CD4-positive, alpha-beta T cell (primary cell): ENCODE measurements at regions not wholly inside any gene's neighbourhood (a gene's known extent, or its start where the extent isn't known, plus 50 kb on each side); places are given as distances from the start of the nearest gene placed in this dataset.

Source experiments
- ATAC-seq: fragments of 200-7000 bp; cut with Tn5 transposase; one replicate; pipeline ENCODE4 v1.10.0; 2022; ENCODE audit warnings: mild to moderate bottlenecking; ENCODE audit not compliant: poor library complexity
- CTCF ChIA-PET: fragments of 350-600 bp; sonication (Branson Sonifier 250); formaldehyde crosslinking; loops from one replicate; lab custom pipeline; 2021; ENCODE audit warnings: antibody characterized with exemption, inconsistent platforms; lab: Charles Lee
- POLR2A ChIA-PET: fragments of 350-600 bp; sonication (Branson Sonifier 250); formaldehyde crosslinking; loops from one replicate; lab custom pipeline; 2021; ENCODE audit warnings: antibody characterized with exemption, inconsistent platforms; lab: Charles Lee
- DNase-seq, 14 experiments: peaks; one replicate each; pipeline ENCODE4 v3.0.0-alpha.2; 2013 to 2020; ENCODE audit warnings: mixed read lengths in 2 of 14
- H3K27ac ChIP-seq, 2 donors: one replicate each; pipeline versions ENCODE4 v1.5.1 to v1.7.0; 2013; ENCODE audit warnings: low read length in 2 of 2, low read depth in 1 of 2, mild to moderate bottlenecking in 1 of 2
- H3K27me3 ChIP-seq, 2 experiments: 1 replicate in 1 of 2; 2 replicates in 1 of 2; pipeline versions ENCODE4 v1.6.1 to v1.7.0; 2013; ENCODE audit warnings: low read length in 2 of 2, control low read depth in 1 of 2, mild to moderate bottlenecking in 1 of 2, moderate library complexity in 1 of 2; ENCODE audit not compliant: insufficient read depth in 2 of 2, control insufficient read depth in 1 of 2
- H3K36me3 ChIP-seq: one replicate; pipeline ENCODE4 v1.6.1; 2013; ENCODE audit warnings: low read length, control low read depth; ENCODE audit not compliant: insufficient read depth
- H3K4me1 ChIP-seq: one replicate; pipeline ENCODE4 v1.6.1; 2013; ENCODE audit warnings: low read length, control low read depth; ENCODE audit not compliant: insufficient read depth
- H3K4me3 ChIP-seq: one replicate; pipeline ENCODE4 v1.5.1; 2013; ENCODE audit warnings: mild to moderate bottlenecking, low read length, moderate library complexity
- H3K9me3 ChIP-seq, 2 experiments: 1 replicate in 1 of 2; 2 replicates in 1 of 2; pipeline versions ENCODE4 v1.6.1 to v1.7.0; 2013; ENCODE audit warnings: low read length in 2 of 2, mild to moderate bottlenecking in 2 of 2, control low read depth in 1 of 2, moderate library complexity in 1 of 2; ENCODE audit not compliant: control insufficient read depth in 1 of 2, insufficient read depth in 1 of 2
- H3K27ac Mint-ChIP-seq: one replicate; pipeline ENCODE4 v1.8.0; 2020; ENCODE audit warnings: mixed read lengths
- H3K27me3 Mint-ChIP-seq: one replicate; pipeline ENCODE4 v1.8.0; 2021; ENCODE audit warnings: mixed read lengths
- H3K36me3 Mint-ChIP-seq: one replicate; pipeline ENCODE4 v1.8.0; 2021; ENCODE audit warnings: low read depth, mixed read lengths
- H3K4me1 Mint-ChIP-seq: one replicate; pipeline ENCODE4 v1.8.0; 2021; ENCODE audit warnings: low read depth, mixed read lengths
- H3K4me3 Mint-ChIP-seq: one replicate; pipeline ENCODE4 v1.8.0; 2020; ENCODE audit warnings: mild to moderate bottlenecking, mixed read lengths
- H3K9me3 Mint-ChIP-seq: one replicate; pipeline ENCODE4 v1.8.0; 2020; ENCODE audit warnings: mixed read lengths
- CTCF ChIP-seq: fragments of 200-600 bp; IDR thresholded peaks from one replicate; pipeline ENCODE4 v1.8.0; 2022; ENCODE audit warnings: antibody characterized with exemption, mild to moderate bottlenecking
- intact Hi-C, 2 experiments: fragments of 100-400 bp; cut with DNase I in 1 of 2; cut with micrococcal nuclease in 1 of 2; formaldehyde crosslinking; loops; one replicate each; pipeline versions ENCODE4 v1.15.1 to v1.9.0; 2023 to 2025; cut with DNase I, micrococcal nuclease

- Histone ChIP-seq H3K27ac (no peak overlapping the region), H3K4me3 (no peak overlapping the region), H3K27me3 (no peaks in the 10 kb centered on the region), H3K36me3 (no peaks in the 10 kb centered on the region), H3K9me3 (peaks cover 0 to 4% of the 10 kb centered on the region in 2 experiments), H3K4me1 (no peaks in the 10 kb centered on the region)
- ATAC-seq, result no peak
- Mint-ChIP-seq H3K36me3 (no peaks in the 10 kb centered on the region), H3K27ac (no peak overlapping the region), H3K9me3 (peaks cover 9% of the 10 kb centered on the region), H3K4me3 (no peak overlapping the region), H3K4me1 (no peaks in the 10 kb centered on the region), H3K27me3 (no peaks in the 10 kb centered on the region)
- CTCF ChIA-PET, result no interaction called here
- POLR2A ChIA-PET, result no interaction called here
- no peak for TF ChIP-seq CTCF
- DNase-seq, result no peak
- intact Hi-C loops, result no loop called here
These were observed 1051.1 kb upstream of the AUTS2 start for GRCh38 chr7:68547181-68547580.

GRCh38 chr7:68547799-68548198, 1050.5 kb upstream of the AUTS2 start:
- no peaks in the 10 kb centered on the region for H3K36me3 ChIP-seq
- ChIA-PET POLR2A (no interaction called here), CTCF (no interaction called here)
- DNase-seq, result no peak
- H3K9me3 Mint-ChIP-seq, result peaks cover 9% of the 10 kb centered on the region
- H3K27ac Mint-ChIP-seq, result no peak overlapping the region
- no peaks in the 10 kb centered on the region for H3K27me3 ChIP-seq
- no peaks in the 10 kb centered on the region for H3K4me1 Mint-ChIP-seq
- no peaks in the 10 kb centered on the region for H3K27me3 Mint-ChIP-seq
- H3K9me3 ChIP-seq, result peaks cover 0 to 4% of the 10 kb centered on the region in 2 experiments
- no peak overlapping the region for H3K4me3 Mint-ChIP-seq
- H3K27ac ChIP-seq, result no peak overlapping the region
- no peak for ATAC-seq
- no peak overlapping the region for H3K4me3 ChIP-seq
- H3K36me3 Mint-ChIP-seq, result no peaks in the 10 kb centered on the region
- no peak for TF ChIP-seq CTCF
- no peaks in the 10 kb centered on the region for H3K4me1 ChIP-seq
- intact Hi-C loops, result no loop called here

GRCh38 chr7:68550027-68550426, 1048.2 kb upstream of the AUTS2 start:
- ATAC-seq (no peak), DNase-seq (no peak)
- Mint-ChIP-seq H3K4me1 (no peaks in the 10 kb centered on the region), H3K36me3 (no peaks in the 10 kb centered on the region), H3K9me3 (peaks cover 9% of the 10 kb centered on the region), H3K27me3 (no peaks in the 10 kb centered on the region), H3K27ac (no peak overlapping the region), H3K4me3 (no peak overlapping the region)
- TF ChIP-seq CTCF, result no peak
- Histone ChIP-seq H3K9me3 (no peaks in the 10 kb centered on the region), H3K4me1 (no peaks in the 10 kb centered on the region), H3K27ac (no peak overlapping the region), H3K4me3 (no peak overlapping the region), H3K36me3 (no peaks in the 10 kb centered on the region), H3K27me3 (no peaks in the 10 kb centered on the region)
- CTCF ChIA-PET, result no interaction called here
- intact Hi-C loops, result no loop called here
- POLR2A ChIA-PET, result no interaction called here
